B cell (primary cell): ENCODE measurements at regions not wholly inside any gene's neighbourhood (a gene's known extent, or its start where the extent isn't known, plus 50 kb on each side); places are given as distances from the start of the nearest gene placed in this dataset.

Experiments
- ATAC-seq: fragments of 200-7000 bp; cut with Tn5 transposase; one replicate; pipeline ENCODE4 v1.10.0; 2021; ENCODE audit warnings: low read depth, mild to moderate bottlenecking, moderate number of reproducible peaks, moderate library complexity
- CTCF ChIA-PET: fragments of 350-600 bp; sonication (Branson Sonifier 250); formaldehyde crosslinking; loops from one replicate; lab custom pipeline; 2021; ENCODE audit warnings: antibody characterized with exemption, inconsistent platforms; lab: Charles Lee
- POLR2A ChIA-PET: fragments of 350-600 bp; sonication (Branson Sonifier 250); formaldehyde crosslinking; loops from one replicate; lab custom pipeline; 2021; ENCODE audit warnings: antibody characterized with exemption; lab: Charles Lee
- DNase-seq: peaks from one replicate; pipeline ENCODE4 v3.0.0; 2013
- H2AFZ ChIP-seq: 2 replicates; pipeline ENCODE4 v1.6.1; 2012; ENCODE audit warnings: mild to moderate bottlenecking, low read depth, low read length; ENCODE audit not compliant: insufficient read depth, poor library complexity, severe bottlenecking
- H3K27ac ChIP-seq, 2 donors: 1 replicate in 1 of 2; 2 replicates in 1 of 2; pipeline ENCODE4 v1.5.1; 2012 to 2013; ENCODE audit warnings: low read length in 2 of 2, mild to moderate bottlenecking in 2 of 2, moderate library complexity in 1 of 2
- H3K27me3 ChIP-seq, 4 experiments: fragments of 200-600 bp in 1 of 4; sonication (generic) in 1 of 4; replicated peaks in 1 of 4; 1 replicate in 2 of 4; 2 replicates in 2 of 4; pipeline versions ENCODE4 v1.6.1 to v1.7.0; 2013 to 2016; ENCODE audit warnings: low read length in 3 of 4, mild to moderate bottlenecking in 2 of 4, mixed read lengths in 1 of 4, moderate library complexity in 1 of 4; ENCODE audit not compliant: insufficient read depth in 4 of 4, control insufficient read depth in 3 of 4; ENCODE audit errors: control extremely low read depth in 1 of 4
- H3K36me3 ChIP-seq, 2 experiments: replicated peaks in 1 of 2; 1 replicate in 1 of 2; 2 replicates in 1 of 2; pipeline versions ENCODE4 v1.6.1 to v1.7.1; 2013; ENCODE audit warnings: low read length in 1 of 2; ENCODE audit not compliant: insufficient read depth in 2 of 2, control insufficient read depth in 1 of 2; ENCODE audit errors: control extremely low read depth in 1 of 2, extremely low read depth in 1 of 2
- H3K4me1 ChIP-seq, 2 donors: fragments of 200-600 bp in 1 of 2; sonication (generic) in 1 of 2; 1 replicate in 1 of 2; 2 replicates in 1 of 2; pipeline versions ENCODE4 v1.5.1 to v1.6.1; 2013 to 2017; ENCODE audit warnings: low read length in 2 of 2; ENCODE audit not compliant: control insufficient read depth in 2 of 2, insufficient read depth in 2 of 2
- H3K4me2 ChIP-seq: replicated peaks from 2 replicates; pipeline ENCODE3; 2012; ENCODE audit warnings: mild to moderate bottlenecking, low read depth, low read length; ENCODE audit not compliant: poor library complexity, severe bottlenecking
- H3K4me3 ChIP-seq, 5 experiments: fragments of 200-600 bp in 1 of 5; sonication (generic) in 1 of 5; 1 replicate in 3 of 5; 2 replicates in 2 of 5; pipeline versions ENCODE4 v1.5.1 to v1.7.0; 2011 to 2016; ENCODE audit warnings: low read length in 4 of 5, mild to moderate bottlenecking in 4 of 5, low read depth in 2 of 5, control low read depth in 1 of 5, moderate library complexity in 1 of 5; ENCODE audit not compliant: insufficient read depth in 1 of 5; ENCODE audit errors: control extremely low read depth in 1 of 5, extremely low read depth in 1 of 5
- H3K79me2 ChIP-seq: fragments of 200-600 bp; sonication (generic); one replicate; pipeline ENCODE4 v1.6.0; 2016; ENCODE audit warnings: low read length; ENCODE audit not compliant: control insufficient read depth, insufficient read depth
- H3K9ac ChIP-seq: fragments of 200-600 bp; sonication (generic); 2 replicates; pipeline ENCODE4 v1.6.1; 2017; ENCODE audit warnings: mild to moderate bottlenecking, low read length, moderate library complexity
- H3K9me3 ChIP-seq, 3 donors: one replicate each; pipeline versions ENCODE4 v1.6.1 to v1.7.1; 2013; ENCODE audit warnings: low read length in 2 of 3; ENCODE audit not compliant: control insufficient read depth in 2 of 3, insufficient read depth in 1 of 3; ENCODE audit errors: control extremely low read depth in 1 of 3
- H4K20me1 ChIP-seq: 2 replicates; pipeline ENCODE4 v1.6.0; 2012; ENCODE audit warnings: mild to moderate bottlenecking, low read length; ENCODE audit not compliant: insufficient read depth, control insufficient read depth, poor library complexity, severe bottlenecking
- H3K27ac Mint-ChIP-seq: one replicate; pipeline ENCODE4 v1.8.0; 2021; ENCODE audit warnings: mixed read lengths
- H3K27me3 Mint-ChIP-seq: one replicate; pipeline ENCODE4 v1.8.0; 2021; ENCODE audit warnings: mixed read lengths
- H3K4me1 Mint-ChIP-seq: one replicate; pipeline ENCODE4 v1.8.0; 2021; ENCODE audit warnings: mixed read lengths
- H3K4me3 Mint-ChIP-seq: one replicate; pipeline ENCODE4 v1.8.0; 2021; ENCODE audit warnings: mixed read lengths
- H3K9me3 Mint-ChIP-seq: one replicate; pipeline ENCODE4 v1.8.0; 2022; ENCODE audit warnings: mixed read lengths; ENCODE audit not compliant: insufficient read depth
- CTCF ChIP-seq: fragments of 200-600 bp; IDR thresholded peaks from one replicate; pipeline ENCODE4 v1.8.0; 2022; ENCODE audit warnings: antibody characterized with exemption, mild to moderate bottlenecking
- EZH2 ChIP-seq: IDR thresholded peaks from 2 replicates; pipeline ENCODE4 v1.6.1; 2012; ENCODE audit warnings: borderline replicate concordance, low read depth, mild to moderate bottlenecking, moderate library complexity, low read length; ENCODE audit not compliant: insufficient read depth, poor library complexity, severe bottlenecking
- WGBS: methylation state at CpG from one replicate; pipeline ENCODE4 v1.1.5; 2013; ENCODE audit warnings: missing lambda C conversion rate; ENCODE audit not compliant: insufficient coverage; 5-methylcytosine and 5-hydroxymethylcytosine counted together
- intact Hi-C: fragments of 100-400 bp; cut with micrococcal nuclease; formaldehyde crosslinking; loops from one replicate; pipeline ENCODE4 v1.10.0; 2022

- Histone ChIP-seq H2AFZ (no peak overlapping the region), H3K9ac (no peak overlapping the region), H3K36me3 (no peaks in the 10 kb centered on the region), H3K4me1 (no peaks in the 10 kb centered on the region), H3K9me3 (no peaks in the 10 kb centered on the region), H3K4me3 (no peak overlapping the region), H3K4me2 (no peak overlapping the region), H3K27me3 (no peaks in the 10 kb centered on the region), H3K27ac (no peak overlapping the region), H4K20me1 (no peaks in the 10 kb centered on the region), H3K79me2 (no peaks in the 10 kb centered on the region)
- intact Hi-C loops = no loop called here
- DNase-seq (no peak), ATAC-seq (no peak)
- Mint-ChIP-seq H3K4me1 (no peaks in the 10 kb centered on the region), H3K27ac (no peak overlapping the region), H3K9me3 (no peaks in the 10 kb centered on the region), H3K4me3 (no peak overlapping the region), H3K27me3 (no peaks in the 10 kb centered on the region)
- POLR2A ChIA-PET = no interaction called here
- TF ChIP-seq CTCF (no peak), EZH2 (no peak)
- CTCF ChIA-PET = no interaction called here
- 93% methylated on average over 2 of the region's 3 CpGs for WGBS
Observed at GRCh38 chr10:129405389-129405788, 61.7 kb upstream of the MGMT start.

- no peaks in the 10 kb centered on the region for H3K27me3 Mint-ChIP-seq
- no peak for ATAC-seq
- Histone ChIP-seq H3K4me3 (no peak overlapping the region), H4K20me1 (no peaks in the 10 kb centered on the region), H3K4me2 (no peak overlapping the region), H3K27me3 (no peaks in the 10 kb centered on the region), H3K27ac (no peak overlapping the region), H2AFZ (no peak overlapping the region), H3K9me3 (no peaks in the 10 kb centered on the region), H3K9ac (no peak overlapping the region), H3K36me3 (no peaks in the 10 kb centered on the region), H3K4me1 (no peaks in the 10 kb centered on the region), H3K79me2 (no peaks in the 10 kb centered on the region)
- H3K4me3 Mint-ChIP-seq = no peak overlapping the region
- TF ChIP-seq CTCF = no peak
- no peak for TF ChIP-seq EZH2
- no peaks in the 10 kb centered on the region for H3K9me3 Mint-ChIP-seq
- ChIA-PET CTCF (no interaction called here), POLR2A (no interaction called here)
- no peaks in the 10 kb centered on the region for H3K4me1 Mint-ChIP-seq
- WGBS = 89% methylated on average over 16 of the region's 20 CpGs
- DNase-seq = no peak
- no peak overlapping the region for H3K27ac Mint-ChIP-seq
- intact Hi-C loops = no loop called here
Observed at GRCh38 chr10:129410688-129411392, 56.2 kb upstream of the MGMT start.
